Mesenchymal stem cell (in vitro differentiated cells and primary cell): ENCODE measurements at regions not wholly inside any gene's neighbourhood (a gene's known extent, or its start where the extent isn't known, plus 50 kb on each side); places are given as distances from the start of the nearest gene placed in this dataset.

Experiments
- DNase-seq: peaks from one replicate; pipeline ENCODE4 v3.0.0-alpha.2; 2013
- H2AFZ ChIP-seq: one replicate; pipeline ENCODE4 v1.6.1; 2013; ENCODE audit warnings: low read depth, mild to moderate bottlenecking, control low read depth, inconsistent platforms, low read length, moderate library complexity
- H2AK5ac ChIP-seq: 2 replicates; pipeline ENCODE4 v1.6.1; 2013; ENCODE audit warnings: low read length, moderate library complexity, mild to moderate bottlenecking, inconsistent platforms; ENCODE audit not compliant: severe bottlenecking
- H2BK120ac ChIP-seq: one replicate; pipeline ENCODE4 v1.6.1; 2013; ENCODE audit warnings: low read depth, mild to moderate bottlenecking, inconsistent platforms, low read length, moderate library complexity
- H2BK12ac ChIP-seq, 2 experiments: one replicate each; pipeline ENCODE4 v1.6.1; 2013; ENCODE audit warnings: inconsistent platforms in 2 of 2, low read length in 2 of 2, mild to moderate bottlenecking in 2 of 2, moderate library complexity in 2 of 2, control low read depth in 1 of 2
- H2BK15ac ChIP-seq: one replicate; pipeline ENCODE4 v1.6.1; 2013; ENCODE audit warnings: mild to moderate bottlenecking, low read depth, inconsistent platforms; ENCODE audit not compliant: poor library complexity, severe bottlenecking
- H2BK5ac ChIP-seq: 2 replicates; pipeline ENCODE4 v1.6.1; 2013; ENCODE audit warnings: low read depth, mild to moderate bottlenecking, low read length, control low read depth, inconsistent platforms; ENCODE audit not compliant: poor library complexity, severe bottlenecking
- H3K14ac ChIP-seq, 2 experiments: one replicate each; pipeline ENCODE4 v1.6.1; 2013; ENCODE audit warnings: inconsistent platforms in 2 of 2, low read length in 2 of 2, control low read depth in 1 of 2, mild to moderate bottlenecking in 1 of 2, moderate library complexity in 1 of 2
- H3K18ac ChIP-seq, 2 experiments: one replicate each; pipeline ENCODE4 v1.6.1; 2013; ENCODE audit warnings: inconsistent platforms in 2 of 2, low read length in 2 of 2, control low read depth in 1 of 2, low read depth in 1 of 2, mild to moderate bottlenecking in 1 of 2
- H3K23ac ChIP-seq, 2 experiments: one replicate each; pipeline ENCODE4 v1.6.1; 2013; ENCODE audit warnings: inconsistent platforms in 2 of 2, low read length in 2 of 2, mild to moderate bottlenecking in 2 of 2, moderate library complexity in 2 of 2, control low read depth in 1 of 2
- H3K27ac ChIP-seq: 2 replicates; pipeline ENCODE4 v1.5.1; 2013; ENCODE audit warnings: mild to moderate bottlenecking, moderate library complexity, low read length, control low read depth, inconsistent platforms; ENCODE audit not compliant: poor library complexity, severe bottlenecking
- H3K27me3 ChIP-seq, 2 experiments: 2 replicates each; pipeline versions ENCODE4 v1.6.1 to v1.7.0; 2013; ENCODE audit warnings: low read length in 2 of 2, mild to moderate bottlenecking in 2 of 2, moderate library complexity in 2 of 2, control low read depth in 1 of 2, inconsistent platforms in 1 of 2; ENCODE audit not compliant: control insufficient read depth in 1 of 2, insufficient read depth in 1 of 2
- H3K36me3 ChIP-seq, 2 experiments: 2 replicates each; pipeline versions ENCODE4 v1.6.1 to v1.7.0; 2013; ENCODE audit warnings: low read length in 2 of 2, control low read depth in 1 of 2, inconsistent platforms in 1 of 2, low read depth in 1 of 2, mild to moderate bottlenecking in 1 of 2; ENCODE audit not compliant: insufficient read depth in 2 of 2, control insufficient read depth in 1 of 2
- H3K4ac ChIP-seq, 2 experiments: one replicate each; pipeline ENCODE4 v1.6.1; 2013; ENCODE audit warnings: inconsistent platforms in 2 of 2, low read length in 2 of 2, mild to moderate bottlenecking in 2 of 2, moderate library complexity in 2 of 2, control low read depth in 1 of 2, low read depth in 1 of 2
- H3K4me1 ChIP-seq: 2 replicates; pipeline ENCODE4 v1.6.1; 2013; ENCODE audit warnings: low read depth, low read length, control low read depth; ENCODE audit not compliant: control insufficient read depth, insufficient read depth
- H3K4me2 ChIP-seq: 2 replicates; pipeline ENCODE4 v1.6.1; 2013; ENCODE audit warnings: low read length, mild to moderate bottlenecking, inconsistent platforms; ENCODE audit not compliant: poor library complexity, severe bottlenecking
- H3K4me3 ChIP-seq, 2 experiments: 2 replicates each; pipeline versions ENCODE4 v1.5.1 to v1.7.0; 2013; ENCODE audit warnings: low read length in 2 of 2, mild to moderate bottlenecking in 2 of 2, control low read depth in 1 of 2, low read depth in 1 of 2; ENCODE audit not compliant: insufficient read depth in 1 of 2
- H3K79me1 ChIP-seq: replicated peaks from 2 replicates; pipeline ENCODE4 v1.6.1; 2013; ENCODE audit warnings: mild to moderate bottlenecking, control low read depth, low read length, inconsistent platforms; ENCODE audit not compliant: poor library complexity, severe bottlenecking
- H3K9ac ChIP-seq: 2 replicates; pipeline ENCODE4 v1.7.0; 2013; ENCODE audit warnings: mild to moderate bottlenecking, low read length, moderate library complexity
- H3K9me3 ChIP-seq: 2 replicates; pipeline ENCODE4 v1.7.0; 2013; ENCODE audit warnings: mild to moderate bottlenecking, low read length; ENCODE audit not compliant: control insufficient read depth
- H4K8ac ChIP-seq: one replicate; pipeline ENCODE4 v1.6.1; 2013; ENCODE audit warnings: inconsistent platforms, mild to moderate bottlenecking, low read length, moderate library complexity
- H4K91ac ChIP-seq: one replicate; pipeline ENCODE4 v1.6.1; 2013; ENCODE audit warnings: mild to moderate bottlenecking, low read length, inconsistent platforms
- WGBS: methylation state at CpG from one replicate; pipeline ENCODE4 v1.1.7; 2013; ENCODE audit warnings: mixed read lengths; 5-methylcytosine and 5-hydroxymethylcytosine counted together

- H4K91ac ChIP-seq: no peak overlapping the region
- no peak for DNase-seq
- H3K9ac ChIP-seq: peak overlapping the region; percentile 14
- no peak overlapping the region for H3K4me3 ChIP-seq
- H3K4me1 ChIP-seq: no peaks in the 10 kb centered on the region
- no peak overlapping the region for H2BK5ac ChIP-seq
- no peak overlapping the region for H2AK5ac ChIP-seq
- H3K4me2 ChIP-seq: no peak overlapping the region
- WGBS: 89% methylated on average over 5 of the region's 5 CpGs
- no peak overlapping the region for H4K8ac ChIP-seq
- H3K27ac ChIP-seq: no peak overlapping the region
- no peak overlapping the region for H2BK12ac ChIP-seq
- H3K79me1 ChIP-seq: no peaks in the 10 kb centered on the region
- peaks cover 3 to 10% of the 10 kb centered on the region in 2 experiments for H3K27me3 ChIP-seq
- H2BK15ac ChIP-seq: no peak overlapping the region
- no peak overlapping the region for H3K18ac ChIP-seq
- H2BK120ac ChIP-seq: no peak overlapping the region
- H3K36me3 ChIP-seq: no peaks in the 10 kb centered on the region
- H3K9me3 ChIP-seq: no peaks in the 10 kb centered on the region
- no peak overlapping the region for H3K23ac ChIP-seq
- no peak overlapping the region for H3K4ac ChIP-seq
- H2AFZ ChIP-seq: no peak overlapping the region
- no peak overlapping the region for H3K14ac ChIP-seq
Observed at GRCh38 chr4:151922811-151923210, 162.0 kb upstream of the GATB start.

DNA sequence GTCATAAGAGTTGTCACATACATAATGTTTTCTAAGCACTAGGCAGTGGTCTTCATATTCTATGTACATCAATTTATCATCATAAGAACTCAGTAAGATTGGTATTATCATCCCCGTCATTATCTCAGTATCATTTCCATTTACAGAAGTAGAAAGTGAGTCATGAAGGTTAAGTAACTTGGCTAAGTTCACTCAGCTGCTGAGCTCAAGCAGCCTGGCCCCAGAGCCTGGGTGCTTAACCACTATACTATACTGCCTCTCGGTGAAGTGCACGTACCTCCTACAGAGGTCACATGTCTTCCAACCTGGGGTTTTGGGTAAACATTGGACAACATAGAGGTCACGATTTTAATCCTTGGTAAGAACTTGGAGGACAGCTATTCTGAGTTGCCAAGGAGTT is 161.5 kb upstream of the GATB start:
- H2BK120ac ChIP-seq: no peak overlapping the region
- H3K4me1 ChIP-seq: no peaks in the 10 kb centered on the region
- H4K8ac ChIP-seq: no peak overlapping the region
- no peak overlapping the region for H2AFZ ChIP-seq
- H2BK5ac ChIP-seq: no peak overlapping the region
- H2BK12ac ChIP-seq: no peak overlapping the region
- no peak overlapping the region for H3K4ac ChIP-seq
- H3K18ac ChIP-seq: no peak overlapping the region
- no peaks in the 10 kb centered on the region for H3K79me1 ChIP-seq
- H3K4me2 ChIP-seq: no peak overlapping the region
- H2AK5ac ChIP-seq: no peak overlapping the region
- H3K4me3 ChIP-seq: no peak overlapping the region
- no peak overlapping the region for H2BK15ac ChIP-seq
- no peak overlapping the region for H3K27ac ChIP-seq
- no peaks in the 10 kb centered on the region for H3K9me3 ChIP-seq
- H3K36me3 ChIP-seq: no peaks in the 10 kb centered on the region
- H3K9ac ChIP-seq: peak overlapping the region; percentile 14
- DNase-seq: peak; percentile 18
- H4K91ac ChIP-seq: no peak overlapping the region
- peaks cover 0 to 6% of the 10 kb centered on the region in 2 experiments for H3K27me3 ChIP-seq
- no peak overlapping the region for H3K23ac ChIP-seq
- WGBS: 90% methylated on average over 4 of the region's 4 CpGs
- H3K14ac ChIP-seq: no peak overlapping the region

- H3K79me1 ChIP-seq: no peaks in the 10 kb centered on the region
- H2AK5ac ChIP-seq: no peak overlapping the region
- H3K4ac ChIP-seq: no peak overlapping the region
- no peak overlapping the region for H3K14ac ChIP-seq
- no peak overlapping the region for H2BK15ac ChIP-seq
- H3K18ac ChIP-seq: no peak overlapping the region
- DNase-seq: no peak
- no peak overlapping the region for H3K27ac ChIP-seq
- H4K91ac ChIP-seq: no peak overlapping the region
- H3K9ac ChIP-seq: peak overlapping the region; percentile 25
- no peaks in the 10 kb centered on the region for H3K4me1 ChIP-seq
- H3K9me3 ChIP-seq: no peaks in the 10 kb centered on the region
- no peak overlapping the region for H2BK5ac ChIP-seq
- no peak overlapping the region for H3K23ac ChIP-seq
- WGBS: 81% methylated on average over 4 of the region's 4 CpGs
- H3K36me3 ChIP-seq: no peaks in the 10 kb centered on the region
- no peak overlapping the region for H3K4me2 ChIP-seq
- no peak overlapping the region for H2BK120ac ChIP-seq
- H4K8ac ChIP-seq: no peak overlapping the region
- H2AFZ ChIP-seq: no peak overlapping the region
- no peak overlapping the region for H2BK12ac ChIP-seq
- H3K4me3 ChIP-seq: no peak overlapping the region
- H3K27me3 ChIP-seq: peaks cover 0 to 5% of the 10 kb centered on the region in 2 experiments
Observed at GRCh38 chr4:151921811-151922210, 161.0 kb upstream of the GATB start.

GRCh38 chr4:151921386-151921785 is 160.6 kb upstream of the GATB start:
- Histone ChIP-seq H3K4ac (no peak overlapping the region), H3K18ac (no peak overlapping the region), H2BK120ac (no peak overlapping the region), H2BK12ac (no peak overlapping the region), H3K4me2 (no peak overlapping the region), H2AFZ (no peak overlapping the region), H3K14ac (no peak overlapping the region), H2BK5ac (no peak overlapping the region), H2BK15ac (no peak overlapping the region), H4K8ac (no peak overlapping the region), H3K79me1 (no peaks in the 10 kb centered on the region), H3K27me3 (peaks cover 0 to 5% of the 10 kb centered on the region in 2 experiments), H2AK5ac (no peak overlapping the region), H3K9ac (peak overlapping the region; percentile 25), H4K91ac (no peak overlapping the region), H3K36me3 (no peaks in the 10 kb centered on the region), H3K27ac (no peak overlapping the region), H3K9me3 (no peaks in the 10 kb centered on the region), H3K23ac (no peak overlapping the region), H3K4me1 (no peaks in the 10 kb centered on the region), H3K4me3 (no peak overlapping the region)
- peak; percentile 37 for DNase-seq
